Psoas muscle (tissue), 7 donors: ENCODE measurements at regions not wholly inside any gene's neighbourhood (a gene's known extent, or its start where the extent isn't known, plus 50 kb on each side); places are given as distances from the start of the nearest gene placed in this dataset.

ENCODE experiments used
- ATAC-seq, 4 donors: fragments of 200-7000 bp; cut with Tn5 transposase; one replicate each; pipeline ENCODE4 v1.9.1; 2020; ENCODE audit warnings: moderate library complexity in 3 of 4, mild to moderate bottlenecking in 2 of 4
- DNase-seq, 2 donors: peaks; one replicate each; pipeline ENCODE4 v3.0.0-alpha.2; 2020
- H3K27ac ChIP-seq: fragments of 200-600 bp; one replicate; pipeline ENCODE4 v1.8.0; 2022
- H3K27me3 ChIP-seq, 3 donors: fragments of 200-600 bp in 1 of 3; one replicate each; pipeline versions ENCODE4 v1.6.1 to v1.8.0; 2013 to 2022; ENCODE audit warnings: low read length in 2 of 3, mild to moderate bottlenecking in 2 of 3, moderate library complexity in 1 of 3; ENCODE audit not compliant: insufficient read depth in 3 of 3
- H3K36me3 ChIP-seq, 2 donors: fragments of 200-600 bp in 1 of 2; one replicate each; pipeline versions ENCODE4 v1.6.1 to v1.8.0; 2013 to 2022; ENCODE audit warnings: low read depth in 1 of 2, mild to moderate bottlenecking in 1 of 2, moderate library complexity in 1 of 2; ENCODE audit not compliant: insufficient read depth in 1 of 2
- H3K4me1 ChIP-seq: fragments of 200-600 bp; one replicate; pipeline ENCODE4 v1.8.0; 2022
- H3K4me3 ChIP-seq: fragments of 200-600 bp; one replicate; pipeline ENCODE4 v1.8.0; 2022; ENCODE audit warnings: mild to moderate bottlenecking
- H3K9me3 ChIP-seq: fragments of 200-600 bp; one replicate; pipeline ENCODE4 v1.8.0; 2022
- WGBS, 3 donors: extraction: QIAGEN DNeasy Blood & Tissue Kit; methylation state at CpG; one replicate each; pipeline versions ENCODE4 v1.1.6 to v1.1.7; 2013; 5-methylcytosine and 5-hydroxymethylcytosine counted together
- intact Hi-C, 2 donors: fragments of 100-400 bp; cut with DNase I; formaldehyde crosslinking; loops; one replicate each; pipeline versions ENCODE4 v1.11.0 to v1.14.2; 2022
- TF ChIP-seq, protein P1 (sequence below): fragments of 200-600 bp; IDR thresholded peaks from one replicate; pipeline ENCODE4 v1.8.0; 2022; ENCODE audit warnings: antibody characterized with exemption
- donor health status: healthy with polysubstance abuse.
- donor health status: DM: no; HTN: no; CAD: no; lungs with moderate emphysema.
- donor health status: Bipolar disorder and iron deficiency.
- donor health status: healthy.
- donor health status: DM: yes; HTN: yes; CAD: no.
- donor health status: DM: no; HTN: no; CAD: no.
- donor health status: DM: yes; HTN: yes; CAD: no.

DNA sequence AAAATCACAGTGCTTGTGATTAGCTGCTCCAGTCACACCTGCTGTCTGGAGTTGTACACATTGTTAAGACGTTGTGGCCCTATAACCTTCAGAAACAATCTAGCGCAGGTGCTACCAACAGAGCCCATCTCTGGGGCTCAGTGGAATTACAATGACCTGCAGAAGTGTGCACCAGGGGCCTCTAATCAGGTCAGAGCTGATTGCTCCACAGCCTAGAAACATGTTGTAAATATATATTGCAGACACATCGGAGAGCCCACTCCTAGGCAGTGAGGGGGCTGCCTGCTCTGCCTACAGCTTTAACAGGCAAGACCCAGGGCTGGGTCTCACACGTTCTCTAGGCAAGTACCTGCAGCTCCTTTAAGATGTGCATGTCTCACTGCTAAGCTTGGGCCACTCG is 302.0 kb downstream of the SIPA1L2 start:
- DNase-seq (no peak), ATAC-seq (no peak)
- no peak overlapping the region for H3K4me3 ChIP-seq
- TF ChIP-seq, protein P1, sequence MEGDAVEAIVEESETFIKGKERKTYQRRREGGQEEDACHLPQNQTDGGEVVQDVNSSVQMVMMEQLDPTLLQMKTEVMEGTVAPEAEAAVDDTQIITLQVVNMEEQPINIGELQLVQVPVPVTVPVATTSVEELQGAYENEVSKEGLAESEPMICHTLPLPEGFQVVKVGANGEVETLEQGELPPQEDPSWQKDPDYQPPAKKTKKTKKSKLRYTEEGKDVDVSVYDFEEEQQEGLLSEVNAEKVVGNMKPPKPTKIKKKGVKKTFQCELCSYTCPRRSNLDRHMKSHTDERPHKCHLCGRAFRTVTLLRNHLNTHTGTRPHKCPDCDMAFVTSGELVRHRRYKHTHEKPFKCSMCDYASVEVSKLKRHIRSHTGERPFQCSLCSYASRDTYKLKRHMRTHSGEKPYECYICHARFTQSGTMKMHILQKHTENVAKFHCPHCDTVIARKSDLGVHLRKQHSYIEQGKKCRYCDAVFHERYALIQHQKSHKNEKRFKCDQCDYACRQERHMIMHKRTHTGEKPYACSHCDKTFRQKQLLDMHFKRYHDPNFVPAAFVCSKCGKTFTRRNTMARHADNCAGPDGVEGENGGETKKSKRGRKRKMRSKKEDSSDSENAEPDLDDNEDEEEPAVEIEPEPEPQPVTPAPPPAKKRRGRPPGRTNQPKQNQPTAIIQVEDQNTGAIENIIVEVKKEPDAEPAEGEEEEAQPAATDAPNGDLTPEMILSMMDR: no peak
- no peaks in the 10 kb centered on the region for H3K27me3 ChIP-seq
- no peaks in the 10 kb centered on the region for H3K9me3 ChIP-seq
- H3K4me1 ChIP-seq: no peaks in the 10 kb centered on the region
- WGBS, 3 donors: 79 to 90% (median 90%) methylated on average over 5 of the region's 5 CpGs
- intact Hi-C loops: no loop called here
- no peak overlapping the region for H3K27ac ChIP-seq
- no peaks in the 10 kb centered on the region for H3K36me3 ChIP-seq

- H3K27ac ChIP-seq: no peak overlapping the region
- TF ChIP-seq, protein P1: no peak
- no peaks in the 10 kb centered on the region for H3K27me3 ChIP-seq
- DNase-seq: no peak
- H3K9me3 ChIP-seq: no peaks in the 10 kb centered on the region
- H3K4me3 ChIP-seq: no peak overlapping the region
- intact Hi-C loops: no loop called here
- no peak for ATAC-seq
- H3K4me1 ChIP-seq: no peaks in the 10 kb centered on the region
- H3K36me3 ChIP-seq: no peaks in the 10 kb centered on the region
These were observed 302.7 kb downstream of the SIPA1L2 start for GRCh38 chr1:232327269-232327668.

DNA sequence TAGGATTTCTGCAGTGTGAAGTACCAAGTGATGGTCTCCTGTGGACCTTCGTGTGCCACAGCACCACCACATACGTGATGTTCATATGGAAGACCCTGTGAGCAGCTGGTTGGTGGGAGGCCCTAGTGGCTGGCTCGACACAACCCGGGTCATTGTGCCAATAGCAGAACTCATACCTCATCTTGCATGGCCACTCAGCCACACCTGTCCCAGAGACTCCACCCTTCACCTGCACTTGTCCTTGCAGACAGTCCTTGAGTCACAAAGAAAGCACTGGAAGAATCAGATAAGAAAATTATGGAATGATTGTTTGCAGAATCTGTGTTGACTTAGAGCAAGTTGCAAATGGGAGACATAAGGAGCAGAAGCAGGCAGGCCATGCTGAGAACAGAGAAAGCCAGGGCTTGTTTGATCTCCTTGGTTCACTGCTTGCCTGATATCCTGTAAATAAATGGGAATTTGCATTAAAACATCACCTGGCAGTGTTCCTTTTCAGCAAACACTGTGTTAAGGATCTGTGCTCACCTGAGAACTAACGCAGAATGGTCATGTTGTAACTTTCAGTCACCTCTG is 307.7 kb downstream of the SIPA1L2 start:
- ATAC-seq: no peak
- TF ChIP-seq, protein P1: no peak
- intact Hi-C loops: no loop called here
- Histone ChIP-seq H3K27me3 (no peaks in the 10 kb centered on the region), H3K9me3 (no peaks in the 10 kb centered on the region), H3K4me3 (no peak overlapping the region), H3K4me1 (peaks cover 12% of the 10 kb centered on the region), H3K27ac (no peak overlapping the region), H3K36me3 (no peaks in the 10 kb centered on the region)
- DNase-seq: no peak
- WGBS, 3 donors: 81 to 96% (median 94%) methylated on average over 5 of the region's 5 CpGs

- ATAC-seq (peak; percentile 68 to 87 (median 80)), DNase-seq (no peak)
- peaks cover 12% of the 10 kb centered on the region for H3K4me1 ChIP-seq
- no peaks in the 10 kb centered on the region for H3K9me3 ChIP-seq
- intact Hi-C loops: loop anchor here in 1 of 2 donors (5.0 to 10.0 kb wide), 2 partner anchors 158 to 305 kb away; no protein-coding TSS in a partner anchor
- WGBS, 3 donors: 42 to 68% (median 48%) methylated on average over 4 of the region's 4 CpGs
- no peaks in the 10 kb centered on the region for H3K27me3 ChIP-seq
- H3K27ac ChIP-seq: peak overlapping the region; percentile 66
- H3K4me3 ChIP-seq: no peak overlapping the region
- no peaks in the 10 kb centered on the region for H3K36me3 ChIP-seq
- TF ChIP-seq, protein P1: no peak
These were observed 310.3 kb downstream of the SIPA1L2 start for GRCh38 chr1:232319518-232320210.
